GM18502 (cell line): ENCODE measurements at regions not wholly inside any gene's neighbourhood (a gene's known extent, or its start where the extent isn't known, plus 50 kb on each side); places are given as distances from the start of the nearest gene placed in this dataset.

ENCODE experiments used
- ATAC-seq: cut with Tn5 transposase; IDR thresholded peaks from one replicate; pipeline ENCODE4 v1.9.1; 2021; ENCODE audit warnings: mild to moderate bottlenecking; ENCODE audit not compliant: unreplicated experiment, poor library complexity

GRCh38 chr19:31627620-31628365 is 278.6 kb upstream of the TSHZ3 start:
- ATAC-seq = no peak

- no peak for ATAC-seq
Observed at GRCh38 chr19:31629579-31630363, 280.5 kb upstream of the TSHZ3 start.

- ATAC-seq = no peak
Observed at GRCh38 chr19:31633014-31633413, 283.8 kb upstream of the TSHZ3 start.

GRCh38 chr19:31639306-31639705 is 290.1 kb upstream of the TSHZ3 start:
- no peak for ATAC-seq

GRCh38 chr19:31641591-31641990 is 292.4 kb upstream of the TSHZ3 start:
- no peak for ATAC-seq

- no peak for ATAC-seq
Observed at GRCh38 chr19:31648347-31648746, 299.1 kb upstream of the TSHZ3 start.

- no peak for ATAC-seq
Observed at GRCh38 chr19:31656507-31656906, 307.3 kb upstream of the TSHZ3 start.

GRCh38 chr19:31658993-31659896 is 310.0 kb upstream of the TSHZ3 start:
- no peak for ATAC-seq

GRCh38 chr19:31659897-31660210 is 310.6 kb upstream of the TSHZ3 start:
- ATAC-seq = no peak

- no peak for ATAC-seq
Observed at GRCh38 chr19:31664096-31664495, 314.9 kb upstream of the TSHZ3 start.

- ATAC-seq = no peak
Observed at GRCh38 chr19:31664997-31665396, 315.8 kb upstream of the TSHZ3 start.

- ATAC-seq = no peak
Observed at GRCh38 chr19:31666126-31666525, 316.9 kb upstream of the TSHZ3 start.

- no peak for ATAC-seq
Observed at GRCh38 chr19:31667106-31667505, 317.9 kb upstream of the TSHZ3 start.

- no peak for ATAC-seq
Observed at GRCh38 chr19:31668921-31669320, 319.7 kb upstream of the TSHZ3 start.

- no peak for ATAC-seq
Observed at GRCh38 chr19:31670931-31671330, 321.7 kb upstream of the TSHZ3 start.

GRCh38 chr19:31671411-31672035 is 322.3 kb upstream of the TSHZ3 start:
- ATAC-seq = no peak

- ATAC-seq = no peak
Observed at GRCh38 chr19:31674503-31675192, 325.4 kb upstream of the TSHZ3 start.

- ATAC-seq = no peak
Observed at GRCh38 chr19:31675193-31675913, 326.1 kb upstream of the TSHZ3 start.

- no peak for ATAC-seq
Observed at GRCh38 chr19:31676271-31677004, 327.2 kb upstream of the TSHZ3 start.
